Testis (tissue), 2 donors: ENCODE measurements at regions not wholly inside any gene's neighbourhood (a gene's known extent, or its start where the extent isn't known, plus 50 kb on each side); places are given as distances from the start of the nearest gene placed in this dataset.

Experiments
- CTCF ChIP-seq, 3 experiments: fragments of 450-650 bp in 2 of 3; fragments of 200-600 bp in 1 of 3; sonication (generic) in 1 of 3; IDR thresholded peaks; one replicate each; pipeline ENCODE4 v1.5.1; 2016 to 2019; ENCODE audit warnings: antibody characterized with exemption in 3 of 3, mild to moderate bottlenecking in 2 of 3, moderate library complexity in 1 of 3
- POLR2A ChIP-seq: fragments of 450-650 bp; IDR thresholded peaks from one replicate; pipeline ENCODE4 v1.6.1; 2017; ENCODE audit warnings: antibody characterized with exemption, mild to moderate bottlenecking, moderate library complexity

- no peak for TF ChIP-seq CTCF (IDR thresholded peaks at IDR 0.05)
- TF ChIP-seq POLR2A = no peak
These were observed 194.9 kb downstream of the TMEM167A start for GRCh38 chr5:82882316-82882715.
